22Rv1 (cell line): ENCODE measurements at regions not wholly inside any gene's neighbourhood (a gene's known extent, or its start where the extent isn't known, plus 50 kb on each side); places are given as distances from the start of the nearest gene placed in this dataset.

Experiments used
- ZFX ChIP-seq: fragments of 450-650 bp; IDR thresholded peaks from 2 replicates; pipeline ENCODE4 v1.6.1; 2017; ENCODE audit warnings: antibody characterized with exemption, borderline replicate concordance
- TF ChIP-seq, protein P1 (sequence below): fragments of 450-650 bp; IDR thresholded peaks from 2 replicates; pipeline ENCODE4 v1.5.1; 2017; ENCODE audit warnings: mild to moderate bottlenecking

DNA sequence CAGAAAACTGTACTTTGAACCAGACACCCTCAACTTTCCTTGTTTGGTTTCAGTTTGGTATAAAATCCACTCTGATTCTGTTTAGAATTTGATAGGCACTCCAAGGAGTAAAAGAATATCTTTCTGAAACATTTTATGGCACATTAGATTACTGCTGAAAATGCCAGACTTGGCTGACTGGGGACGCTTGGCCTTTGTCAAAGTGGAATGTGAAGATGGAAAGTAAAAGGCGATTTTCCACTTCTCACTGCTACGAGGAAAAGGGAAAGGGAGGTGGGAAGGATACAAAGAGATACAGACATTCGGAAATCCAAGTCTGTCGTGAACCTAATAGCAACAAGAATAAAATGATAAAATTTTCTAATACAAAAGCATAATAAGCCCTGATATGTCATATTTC is 203.9 kb downstream of the DMRT2 start:
- TF ChIP-seq, protein P1, sequence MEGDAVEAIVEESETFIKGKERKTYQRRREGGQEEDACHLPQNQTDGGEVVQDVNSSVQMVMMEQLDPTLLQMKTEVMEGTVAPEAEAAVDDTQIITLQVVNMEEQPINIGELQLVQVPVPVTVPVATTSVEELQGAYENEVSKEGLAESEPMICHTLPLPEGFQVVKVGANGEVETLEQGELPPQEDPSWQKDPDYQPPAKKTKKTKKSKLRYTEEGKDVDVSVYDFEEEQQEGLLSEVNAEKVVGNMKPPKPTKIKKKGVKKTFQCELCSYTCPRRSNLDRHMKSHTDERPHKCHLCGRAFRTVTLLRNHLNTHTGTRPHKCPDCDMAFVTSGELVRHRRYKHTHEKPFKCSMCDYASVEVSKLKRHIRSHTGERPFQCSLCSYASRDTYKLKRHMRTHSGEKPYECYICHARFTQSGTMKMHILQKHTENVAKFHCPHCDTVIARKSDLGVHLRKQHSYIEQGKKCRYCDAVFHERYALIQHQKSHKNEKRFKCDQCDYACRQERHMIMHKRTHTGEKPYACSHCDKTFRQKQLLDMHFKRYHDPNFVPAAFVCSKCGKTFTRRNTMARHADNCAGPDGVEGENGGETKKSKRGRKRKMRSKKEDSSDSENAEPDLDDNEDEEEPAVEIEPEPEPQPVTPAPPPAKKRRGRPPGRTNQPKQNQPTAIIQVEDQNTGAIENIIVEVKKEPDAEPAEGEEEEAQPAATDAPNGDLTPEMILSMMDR = no peak
- no peak for TF ChIP-seq ZFX
